ENCODE measurements at regions not wholly inside any gene's neighbourhood (a gene's known extent, or its start where the extent isn't known, plus 50 kb on each side); places are given as distances from the start of the nearest gene placed in this dataset.

DNA sequence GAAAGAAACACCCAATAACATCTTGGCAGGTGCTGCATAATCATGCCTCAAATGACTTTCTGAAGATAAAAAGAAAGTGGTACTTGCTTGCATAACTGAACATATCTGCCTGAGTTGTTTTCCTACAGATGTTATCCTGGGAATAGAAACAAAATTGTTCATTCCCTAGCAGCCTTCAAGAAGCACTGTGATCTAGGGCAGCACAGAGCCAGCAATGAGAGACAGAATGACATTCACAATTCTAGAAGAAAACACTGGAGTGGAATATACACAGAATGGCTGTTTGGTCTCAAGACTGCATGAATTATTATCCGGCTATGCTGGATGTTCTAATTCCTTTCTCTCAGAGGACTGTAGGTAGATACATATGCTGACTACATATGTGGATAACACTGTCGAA lies 790.9 kb downstream of the PDHA2 start:
- WGBS, 2 experiments (ENCODE audit: extremely low coverage in 2 of 2, insufficient read length in 1 of 2): no CpG with 5 or more reads among the region's 2 CpGs
- BruUV-seq (replicated peaks): no TSS peak
- CTCF ChIA-PET: no interaction called here

More for the DNA sequence above, 790.9 kb downstream of the PDHA2 start:
- no peak overlapping the region for H3K4ac ChIP-seq (ENCODE audit: low read depth, low read length)
- H4K20me1 ChIP-seq (ENCODE audit: insufficient read depth, low read length): no peaks in the 10 kb centered on the region
- no peaks in the 10 kb centered on the region for H3K79me1 ChIP-seq (ENCODE audit: low read depth in 1 of 2, low read length in 2 of 2)
- no peak overlapping the region for H3K4me3 ChIP-seq (ENCODE audit: insufficient read depth, low read depth, low read length)
- no peak overlapping the region for H4K8ac ChIP-seq (ENCODE audit: low read depth in 2 of 2, low read length in 2 of 2)
- no peaks in the 10 kb centered on the region for H3K27me3 ChIP-seq (ENCODE audit: control insufficient read depth, insufficient read depth, low read length)
- in situ Hi-C loops (cut with MboI; ENCODE audit: low sequenced_read_pairs) (no loop called here), dilution Hi-C loops (cut with HindIII; ENCODE audit: low sequenced_read_pairs, unreplicated experiment) (no loop called here), intact Hi-C loops (cut with micrococcal nuclease) (no loop called here)
- no peak overlapping the region for H2AK9ac ChIP-seq (replicated peaks; ENCODE audit: low read depth, low read length, poor library complexity)
- no peaks in the 10 kb centered on the region for H3K4me1 ChIP-seq (ENCODE audit: control insufficient read depth, insufficient read depth, low read length)
- no peak overlapping the region for H2AK5ac ChIP-seq (ENCODE audit: low read depth, low read length)
- no peak overlapping the region for H2BK20ac ChIP-seq (ENCODE audit: low read depth, low read length)
- POLR2A ChIA-PET (ENCODE audit: unreplicated experiment): no interaction called here
- no peak overlapping the region for H2AFZ ChIP-seq (replicated peaks; ENCODE audit: low read length, poor library complexity)
- H3K18ac ChIP-seq (ENCODE audit: low read depth, low read length): no peak overlapping the region
- H4K91ac ChIP-seq (ENCODE audit: insufficient read depth, low read depth, low read length): no peak overlapping the region
- no peak overlapping the region for H2BK15ac ChIP-seq (ENCODE audit: low read depth, low read length)
- H2BK120ac ChIP-seq (ENCODE audit: low read depth, low read length): no peak overlapping the region
- no peak overlapping the region for H3K14ac ChIP-seq (replicated peaks; ENCODE audit: low read depth, low read length)
- ATAC-seq (ENCODE audit: low read depth): no peak
- no peak overlapping the region for H3K23ac ChIP-seq (ENCODE audit: low read depth, low read length)
- H3K36me3 ChIP-seq (ENCODE audit: control insufficient read depth, insufficient read depth, low read length): no peaks in the 10 kb centered on the region
- no peak overlapping the region for H2BK5ac ChIP-seq (ENCODE audit: low read depth, low read length, poor library complexity, severe bottlenecking)
- no peak overlapping the region for H3K27ac ChIP-seq (ENCODE audit: insufficient read depth, low read length)
- no peak overlapping the region for H3K4me2 ChIP-seq (ENCODE audit: low read depth, low read length)
- no peak overlapping the region for H4K5ac ChIP-seq (ENCODE audit: low read depth, low read length)
- no peak for DNase-seq
- H3K56ac ChIP-seq (ENCODE audit: extremely low read depth, insufficient read depth, low read length): no peak overlapping the region
- H3K9me1 ChIP-seq (ENCODE audit: insufficient read depth, low read length): no peaks in the 10 kb centered on the region
- no peak overlapping the region for H3K9ac ChIP-seq (ENCODE audit: low read depth, low read length)
- 0 out of 2 replicates have a peak, but pooled peaks cover 2% of the 10 kb centered on the region for H3K9me3 ChIP-seq (ENCODE audit: control insufficient read depth, insufficient read depth, low read length)
- TF ChIP-seq RAD21 (IDR thresholded peaks at IDR 0.05; ENCODE audit: low read length) (no peak), CEBPB (IDR thresholded peaks at IDR 0.05; ENCODE audit: low read depth, low read length) (no peak), MAFK (IDR thresholded peaks at IDR 0.05; ENCODE audit: low read depth, low read length) (no peak), RCOR1 (IDR thresholded peaks at IDR 0.05; ENCODE audit: insufficient replicate concordance, low read length) (no peak), MXI1 (IDR thresholded peaks at IDR 0.05; ENCODE audit: borderline replicate concordance, low read depth, low read length) (no peak), BHLHE40 (IDR thresholded peaks at IDR 0.05; ENCODE audit: low read depth, low read length) (no peak), NFE2L2 (IDR thresholded peaks at IDR 0.05; ENCODE audit: low read depth, low read length) (no peak), FOS (IDR thresholded peaks at IDR 0.05; ENCODE audit: low read depth, low read length) (no peak), SMC3 (IDR thresholded peaks at IDR 0.05; ENCODE audit: low read depth, low read length) (no peak), RFX5 (IDR thresholded peaks at IDR 0.05; ENCODE audit: low read depth, low read length) (no peak)
- TF ChIP-seq, protein P1, sequence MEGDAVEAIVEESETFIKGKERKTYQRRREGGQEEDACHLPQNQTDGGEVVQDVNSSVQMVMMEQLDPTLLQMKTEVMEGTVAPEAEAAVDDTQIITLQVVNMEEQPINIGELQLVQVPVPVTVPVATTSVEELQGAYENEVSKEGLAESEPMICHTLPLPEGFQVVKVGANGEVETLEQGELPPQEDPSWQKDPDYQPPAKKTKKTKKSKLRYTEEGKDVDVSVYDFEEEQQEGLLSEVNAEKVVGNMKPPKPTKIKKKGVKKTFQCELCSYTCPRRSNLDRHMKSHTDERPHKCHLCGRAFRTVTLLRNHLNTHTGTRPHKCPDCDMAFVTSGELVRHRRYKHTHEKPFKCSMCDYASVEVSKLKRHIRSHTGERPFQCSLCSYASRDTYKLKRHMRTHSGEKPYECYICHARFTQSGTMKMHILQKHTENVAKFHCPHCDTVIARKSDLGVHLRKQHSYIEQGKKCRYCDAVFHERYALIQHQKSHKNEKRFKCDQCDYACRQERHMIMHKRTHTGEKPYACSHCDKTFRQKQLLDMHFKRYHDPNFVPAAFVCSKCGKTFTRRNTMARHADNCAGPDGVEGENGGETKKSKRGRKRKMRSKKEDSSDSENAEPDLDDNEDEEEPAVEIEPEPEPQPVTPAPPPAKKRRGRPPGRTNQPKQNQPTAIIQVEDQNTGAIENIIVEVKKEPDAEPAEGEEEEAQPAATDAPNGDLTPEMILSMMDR (conservative IDR thresholded peaks at IDR 0.05; ENCODE audit: low read depth, low read length): no peak
- TF ChIP-seq, protein P2, sequence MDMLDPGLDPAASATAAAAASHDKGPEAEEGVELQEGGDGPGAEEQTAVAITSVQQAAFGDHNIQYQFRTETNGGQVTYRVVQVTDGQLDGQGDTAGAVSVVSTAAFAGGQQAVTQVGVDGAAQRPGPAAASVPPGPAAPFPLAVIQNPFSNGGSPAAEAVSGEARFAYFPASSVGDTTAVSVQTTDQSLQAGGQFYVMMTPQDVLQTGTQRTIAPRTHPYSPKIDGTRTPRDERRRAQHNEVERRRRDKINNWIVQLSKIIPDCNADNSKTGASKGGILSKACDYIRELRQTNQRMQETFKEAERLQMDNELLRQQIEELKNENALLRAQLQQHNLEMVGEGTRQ (IDR thresholded peaks at IDR 0.05; ENCODE audit: low read depth, low read length): no peak
